ENCODE measurements at regions not wholly inside any gene's neighbourhood (a gene's known extent, or its start where the extent isn't known, plus 50 kb on each side); places are given as distances from the start of the nearest gene placed in this dataset.

- no peak for DNase-seq
- Histone ChIP-seq H2BK15ac (ENCODE audit: low read depth, low read length) (no peak overlapping the region), H3K9me1 (ENCODE audit: insufficient read depth, low read length) (no peaks in the 10 kb centered on the region), H3K4me2 (ENCODE audit: low read depth, low read length) (no peak overlapping the region), H4K5ac (ENCODE audit: low read depth, low read length) (no peak overlapping the region), H2BK120ac (ENCODE audit: low read depth, low read length) (no peak overlapping the region), H3K27ac (ENCODE audit: insufficient read depth, low read length) (no peak overlapping the region), H2BK5ac (ENCODE audit: low read depth, low read length, poor library complexity, severe bottlenecking) (no peak overlapping the region), H3K9ac (ENCODE audit: low read depth, low read length) (no peak overlapping the region), H3K4me3 (ENCODE audit: insufficient read depth, low read depth, low read length) (no peak overlapping the region), H2BK20ac (ENCODE audit: low read depth, low read length) (no peak overlapping the region), H3K14ac (replicated peaks; ENCODE audit: low read depth, low read length) (no peak overlapping the region), H2AK5ac (ENCODE audit: low read depth, low read length) (no peak overlapping the region), H4K20me1 (ENCODE audit: insufficient read depth, low read length) (no peaks in the 10 kb centered on the region), H3K56ac (ENCODE audit: extremely low read depth, insufficient read depth, low read length) (no peak overlapping the region), H3K18ac (ENCODE audit: low read depth, low read length) (no peak overlapping the region), H3K23ac (ENCODE audit: low read depth, low read length) (no peak overlapping the region), H2AFZ (replicated peaks; ENCODE audit: low read length, poor library complexity) (no peak overlapping the region), H3K36me3 (ENCODE audit: control insufficient read depth, insufficient read depth, low read length) (no peaks in the 10 kb centered on the region), H3K79me1 (ENCODE audit: low read depth in 1 of 2, low read length in 2 of 2) (no peaks in the 10 kb centered on the region), H3K9me3 (ENCODE audit: control insufficient read depth, insufficient read depth, low read length) (peaks cover 15% of the 10 kb centered on the region), H3K27me3 (ENCODE audit: control insufficient read depth, insufficient read depth, low read length) (no peaks in the 10 kb centered on the region), H4K8ac (ENCODE audit: low read depth in 2 of 2, low read length in 2 of 2) (no peak overlapping the region), H3K4ac (ENCODE audit: low read depth, low read length) (no peak overlapping the region), H2AK9ac (replicated peaks; ENCODE audit: low read depth, low read length, poor library complexity) (no peak overlapping the region), H4K91ac (ENCODE audit: insufficient read depth, low read depth, low read length) (no peak overlapping the region), H3K4me1 (ENCODE audit: control insufficient read depth, insufficient read depth, low read length) (no peaks in the 10 kb centered on the region)
- ChIA-PET CTCF (no interaction called here), POLR2A (ENCODE audit: unreplicated experiment) (no interaction called here)
- intact Hi-C loops (cut with micrococcal nuclease): no loop called here
- WGBS, 2 experiments (ENCODE audit: extremely low coverage in 2 of 2, insufficient read length in 1 of 2): no CpG with 5 or more reads among the region's 4 CpGs
- ATAC-seq (ENCODE audit: low read depth): no peak
- no TSS peak for BruUV-seq (replicated peaks)
- in situ Hi-C loops (cut with MboI; ENCODE audit: low sequenced_read_pairs): no loop called here
- dilution Hi-C loops (cut with HindIII; ENCODE audit: low sequenced_read_pairs, unreplicated experiment): no loop called here
- TF ChIP-seq POLR2A (IDR thresholded peaks at IDR 0.05; ENCODE audit: low read depth, low read length): no peak
- TF ChIP-seq MXI1 (IDR thresholded peaks at IDR 0.05; ENCODE audit: borderline replicate concordance, low read depth, low read length): no peak
- no peak for TF ChIP-seq NFE2L2 (IDR thresholded peaks at IDR 0.05; ENCODE audit: low read depth, low read length)
- no peak for TF ChIP-seq BHLHE40 (IDR thresholded peaks at IDR 0.05; ENCODE audit: low read depth, low read length)
- no peak for TF ChIP-seq RCOR1 (IDR thresholded peaks at IDR 0.05; ENCODE audit: insufficient replicate concordance, low read length)
- TF ChIP-seq USF2 (IDR thresholded peaks at IDR 0.05; ENCODE audit: low read depth, low read length): no peak
- no peak for TF ChIP-seq RFX5 (IDR thresholded peaks at IDR 0.05; ENCODE audit: low read depth, low read length)
- TF ChIP-seq CHD1 (IDR thresholded peaks at IDR 0.05; ENCODE audit: low read depth, low read length): no peak
- no peak for TF ChIP-seq MAFK (IDR thresholded peaks at IDR 0.05; ENCODE audit: low read depth, low read length)
- no peak for TF ChIP-seq RAD21 (IDR thresholded peaks at IDR 0.05; ENCODE audit: low read length)
- TF ChIP-seq, protein P1, sequence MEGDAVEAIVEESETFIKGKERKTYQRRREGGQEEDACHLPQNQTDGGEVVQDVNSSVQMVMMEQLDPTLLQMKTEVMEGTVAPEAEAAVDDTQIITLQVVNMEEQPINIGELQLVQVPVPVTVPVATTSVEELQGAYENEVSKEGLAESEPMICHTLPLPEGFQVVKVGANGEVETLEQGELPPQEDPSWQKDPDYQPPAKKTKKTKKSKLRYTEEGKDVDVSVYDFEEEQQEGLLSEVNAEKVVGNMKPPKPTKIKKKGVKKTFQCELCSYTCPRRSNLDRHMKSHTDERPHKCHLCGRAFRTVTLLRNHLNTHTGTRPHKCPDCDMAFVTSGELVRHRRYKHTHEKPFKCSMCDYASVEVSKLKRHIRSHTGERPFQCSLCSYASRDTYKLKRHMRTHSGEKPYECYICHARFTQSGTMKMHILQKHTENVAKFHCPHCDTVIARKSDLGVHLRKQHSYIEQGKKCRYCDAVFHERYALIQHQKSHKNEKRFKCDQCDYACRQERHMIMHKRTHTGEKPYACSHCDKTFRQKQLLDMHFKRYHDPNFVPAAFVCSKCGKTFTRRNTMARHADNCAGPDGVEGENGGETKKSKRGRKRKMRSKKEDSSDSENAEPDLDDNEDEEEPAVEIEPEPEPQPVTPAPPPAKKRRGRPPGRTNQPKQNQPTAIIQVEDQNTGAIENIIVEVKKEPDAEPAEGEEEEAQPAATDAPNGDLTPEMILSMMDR (conservative IDR thresholded peaks at IDR 0.05; ENCODE audit: low read depth, low read length): no peak
- no peak for TF ChIP-seq FOS (IDR thresholded peaks at IDR 0.05; ENCODE audit: low read depth, low read length)
- no peak for TF ChIP-seq CEBPB (IDR thresholded peaks at IDR 0.05; ENCODE audit: low read depth, low read length)
- TF ChIP-seq MAZ (IDR thresholded peaks at IDR 0.05; ENCODE audit: borderline replicate concordance, low read depth, low read length): no peak
- TF ChIP-seq, protein P2, sequence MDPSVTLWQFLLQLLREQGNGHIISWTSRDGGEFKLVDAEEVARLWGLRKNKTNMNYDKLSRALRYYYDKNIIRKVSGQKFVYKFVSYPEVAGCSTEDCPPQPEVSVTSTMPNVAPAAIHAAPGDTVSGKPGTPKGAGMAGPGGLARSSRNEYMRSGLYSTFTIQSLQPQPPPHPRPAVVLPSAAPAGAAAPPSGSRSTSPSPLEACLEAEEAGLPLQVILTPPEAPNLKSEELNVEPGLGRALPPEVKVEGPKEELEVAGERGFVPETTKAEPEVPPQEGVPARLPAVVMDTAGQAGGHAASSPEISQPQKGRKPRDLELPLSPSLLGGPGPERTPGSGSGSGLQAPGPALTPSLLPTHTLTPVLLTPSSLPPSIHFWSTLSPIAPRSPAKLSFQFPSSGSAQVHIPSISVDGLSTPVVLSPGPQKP (IDR thresholded peaks at IDR 0.05; ENCODE audit: borderline replicate concordance, low read depth, low read length): no peak
- no peak for TF ChIP-seq SMC3 (IDR thresholded peaks at IDR 0.05; ENCODE audit: low read depth, low read length)
Observed at GRCh38 chr7:68065581-68065980, 1068.9 kb downstream of the TYW1 start.

Measured in IMR-90 (cell line).